PC-9 (cell line): ENCODE measurements at regions not wholly inside any gene's neighbourhood (a gene's known extent, or its start where the extent isn't known, plus 50 kb on each side); places are given as distances from the start of the nearest gene placed in this dataset.

Experiments
- CTCF ChIP-seq: fragments of 200-600 bp; sonication (generic); conservative IDR thresholded peaks from 2 replicates; pipeline ENCODE4 v1.6.1; 2017; ENCODE audit warnings: mixed run types, antibody characterized with exemption, mild to moderate bottlenecking, moderate library complexity
- EZH2 ChIP-seq: fragments of 200-600 bp; sonication (generic); IDR thresholded peaks from 2 replicates; pipeline ENCODE4 v1.8.0; 2017; ENCODE audit warnings: antibody characterized with exemption, low read depth

GRCh38 chr22:34966980-34967565, 98.9 kb upstream of the ISX start:
- no peak for TF ChIP-seq CTCF
- no peak for TF ChIP-seq EZH2
